ENCODE measurements at regions not wholly inside any gene's neighbourhood (a gene's known extent, or its start where the extent isn't known, plus 50 kb on each side); places are given as distances from the start of the nearest gene placed in this dataset.

DNA sequence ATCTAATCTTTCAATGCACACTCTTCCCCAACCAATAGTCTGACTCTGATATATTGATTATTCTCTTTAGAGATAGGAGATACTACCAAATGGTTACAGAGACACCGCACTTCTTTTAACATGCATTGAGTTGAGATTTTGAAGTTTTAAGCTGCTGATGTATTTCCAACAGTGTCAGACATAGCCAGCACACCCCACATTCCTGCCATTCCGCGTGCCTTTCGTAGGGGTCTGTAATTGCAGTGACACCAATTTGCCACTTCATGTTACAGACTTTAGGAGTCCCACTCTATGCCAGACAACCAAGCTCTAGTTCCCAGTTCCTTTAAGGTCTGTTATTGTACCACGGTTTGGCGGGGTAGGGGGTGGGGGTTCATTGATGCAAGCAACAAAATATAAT lies 618.2 kb upstream of the FRG1 start:
- POLR2A ChIA-PET, result no interaction called here
- Histone ChIP-seq H3K4me3 (no peak overlapping the region), H3K27ac (no peak overlapping the region), H3K4me1 (no peaks in the 10 kb centered on the region), H3K9me3 (no peaks in the 10 kb centered on the region), H3K4me2 (no peak overlapping the region)
- FAIRE-seq, result no peak
- no peak for DNase-seq (ENCODE audit: low read depth in 1 of 2, low spot score in 1 of 2)
- TF ChIP-seq, protein P1, sequence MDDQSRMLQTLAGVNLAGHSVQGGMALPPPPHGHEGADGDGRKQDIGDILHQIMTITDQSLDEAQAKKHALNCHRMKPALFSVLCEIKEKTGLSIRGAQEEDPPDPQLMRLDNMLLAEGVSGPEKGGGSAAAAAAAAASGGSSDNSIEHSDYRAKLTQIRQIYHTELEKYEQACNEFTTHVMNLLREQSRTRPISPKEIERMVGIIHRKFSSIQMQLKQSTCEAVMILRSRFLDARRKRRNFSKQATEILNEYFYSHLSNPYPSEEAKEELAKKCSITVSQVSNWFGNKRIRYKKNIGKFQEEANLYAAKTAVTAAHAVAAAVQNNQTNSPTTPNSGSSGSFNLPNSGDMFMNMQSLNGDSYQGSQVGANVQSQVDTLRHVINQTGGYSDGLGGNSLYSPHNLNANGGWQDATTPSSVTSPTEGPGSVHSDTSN (IDR thresholded peaks at IDR 0.05), result no peak
- TF ChIP-seq SMC3 (IDR thresholded peaks at IDR 0.05), result no peak
- no peak for TF ChIP-seq NFE2L2 (conservative IDR thresholded peaks at IDR 0.05; ENCODE audit: low read length)
- TF ChIP-seq POLR2A (IDR thresholded peaks at IDR 0.05; ENCODE audit: low read length), result no peak
- no peak for TF ChIP-seq HOXB13 (CRISPR knock-in tag; IDR thresholded peaks at IDR 0.05; ENCODE audit: low read depth)
- no peak for TF ChIP-seq NR3C1 (IDR thresholded peaks at IDR 0.05)
- no peak for TF ChIP-seq SREBF2 (IDR thresholded peaks at IDR 0.05)
- no peak for TF ChIP-seq CHD4 (IDR thresholded peaks at IDR 0.05; ENCODE audit: borderline replicate concordance)
- no peak for TF ChIP-seq CBX2 (IDR thresholded peaks at IDR 0.05; ENCODE audit: borderline replicate concordance, low read depth)
- no peak for TF ChIP-seq RCOR1 (IDR thresholded peaks at IDR 0.05; ENCODE audit: low read depth, low read length)
- no peak for TF ChIP-seq FOXS1 (CRISPR knock-in tag; IDR thresholded peaks at IDR 0.05)
- CTCF ChIA-PET, result no interaction called here
- no peak for ATAC-seq
- 31% methylated on average over 6 of the region's 6 CpGs for WGBS (ENCODE audit: missing lambda C conversion rate)

GRCh38 chr4:189341881-189342280 lies 598.8 kb upstream of the FRG1 start:
- no peak overlapping the region for H3K27ac ChIP-seq
- ATAC-seq (no peak), FAIRE-seq (no peak), DNase-seq (ENCODE audit: low read depth in 1 of 2, low spot score in 1 of 2) (no peak)
- WGBS (ENCODE audit: missing lambda C conversion rate), result 65% methylated on average over 3 of the region's 3 CpGs
- no peak overlapping the region for H3K4me2 ChIP-seq
- H3K9me3 ChIP-seq, result no peaks in the 10 kb centered on the region; the same call in 2 of the 3 replicates
- TF ChIP-seq CTCF (IDR thresholded peaks at IDR 0.05), result no peak
- TF ChIP-seq FOSL2 (IDR thresholded peaks at IDR 0.05), result no peak
- no peak for TF ChIP-seq FOSL2 (CRISPR knock-in tag; IDR thresholded peaks at IDR 0.05)
- TF ChIP-seq RFX5 (IDR thresholded peaks at IDR 0.05), result no peak
- TF ChIP-seq ZNF302 (CRISPR knock-in tag; IDR thresholded peaks at IDR 0.05), result no peak
- TF ChIP-seq, protein P1 (IDR thresholded peaks at IDR 0.05), result no peak
- TF ChIP-seq POLR2A (IDR thresholded peaks at IDR 0.05; ENCODE audit: low read length), result no peak
- TF ChIP-seq, protein P2, sequence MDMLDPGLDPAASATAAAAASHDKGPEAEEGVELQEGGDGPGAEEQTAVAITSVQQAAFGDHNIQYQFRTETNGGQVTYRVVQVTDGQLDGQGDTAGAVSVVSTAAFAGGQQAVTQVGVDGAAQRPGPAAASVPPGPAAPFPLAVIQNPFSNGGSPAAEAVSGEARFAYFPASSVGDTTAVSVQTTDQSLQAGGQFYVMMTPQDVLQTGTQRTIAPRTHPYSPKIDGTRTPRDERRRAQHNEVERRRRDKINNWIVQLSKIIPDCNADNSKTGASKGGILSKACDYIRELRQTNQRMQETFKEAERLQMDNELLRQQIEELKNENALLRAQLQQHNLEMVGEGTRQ (IDR thresholded peaks at IDR 0.05), result no peak
- POLR2A ChIA-PET, result no interaction called here
- H3K4me1 ChIP-seq, result no peaks in the 10 kb centered on the region
- H3K4me3 ChIP-seq, result no peak overlapping the region
- CTCF ChIA-PET, result no interaction called here

- Histone ChIP-seq H3K4me1 (no peaks in the 10 kb centered on the region), H3K4me2 (no peak overlapping the region), H3K27ac (no peak overlapping the region), H3K9me3 (no peaks in the 10 kb centered on the region), H3K4me3 (no peak overlapping the region)
- POLR2A ChIA-PET, result no interaction called here
- no peak for DNase-seq (ENCODE audit: low read depth in 1 of 2, low spot score in 1 of 2)
- CTCF ChIA-PET, result interaction anchor here (0.6 kb wide), 1 partner anchor 752 kb away, joined by 3 read pairs; no protein-coding TSS in a partner anchor
- no peak for ATAC-seq
- TF ChIP-seq BHLHE40 (IDR thresholded peaks at IDR 0.05; ENCODE audit: low read depth, low read length), result no peak
- TF ChIP-seq ZC3H11A (IDR thresholded peaks at IDR 0.05), result no peak
- TF ChIP-seq HMGXB4 (CRISPR knock-in tag; IDR thresholded peaks at IDR 0.05; ENCODE audit: borderline replicate concordance), result no peak
- no peak for TF ChIP-seq HOXB5 (CRISPR knock-in tag; IDR thresholded peaks at IDR 0.05)
- WGBS (ENCODE audit: missing lambda C conversion rate), result 73% methylated on average over 7 of the region's 33 CpGs
- no peak for FAIRE-seq
Observed at GRCh38 chr4:189355590-189355989, 585.1 kb upstream of the FRG1 start.

All from A549 (cell line).